ENCODE measurements at regions not wholly inside any gene's neighbourhood (a gene's known extent, or its start where the extent isn't known, plus 50 kb on each side); places are given as distances from the start of the nearest gene placed in this dataset.

DNA sequence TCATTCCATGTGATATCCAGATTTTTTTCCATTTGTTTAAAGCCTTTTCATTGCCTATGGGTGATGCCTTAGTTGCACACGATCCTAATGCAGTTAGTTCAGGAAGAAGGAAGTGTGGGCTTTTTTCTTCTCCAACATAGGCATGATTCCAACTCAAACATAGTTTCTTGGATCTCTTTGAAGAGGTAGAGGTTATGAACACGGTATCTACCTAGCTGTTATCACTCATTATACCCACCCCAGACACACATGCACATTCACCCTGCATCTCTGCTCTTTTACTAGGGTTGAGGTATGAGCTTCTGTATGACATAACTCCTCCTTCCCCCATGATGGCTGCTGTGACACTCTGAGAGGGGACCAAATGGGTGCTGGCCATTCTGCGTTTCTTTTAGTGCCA, 122.1 kb upstream of the ZNF648 start:
- Histone ChIP-seq H3K4me3 (no peak overlapping the region), H3K36me3 (ENCODE audit: low read depth) (no peaks in the 10 kb centered on the region), H3K4me1 (ENCODE audit: low read depth) (peaks cover 17% of the 10 kb centered on the region), H3K9me3 (no peaks in the 10 kb centered on the region)
- TF ChIP-seq CTCF (IDR thresholded peaks at IDR 0.05): no peak
- DNase-seq: peak in 1 of 3 donors; percentile 57
- peak; percentile 91 for ATAC-seq
- intact Hi-C loops (cut with DNase I, micrococcal nuclease): no loop called here

DNA sequence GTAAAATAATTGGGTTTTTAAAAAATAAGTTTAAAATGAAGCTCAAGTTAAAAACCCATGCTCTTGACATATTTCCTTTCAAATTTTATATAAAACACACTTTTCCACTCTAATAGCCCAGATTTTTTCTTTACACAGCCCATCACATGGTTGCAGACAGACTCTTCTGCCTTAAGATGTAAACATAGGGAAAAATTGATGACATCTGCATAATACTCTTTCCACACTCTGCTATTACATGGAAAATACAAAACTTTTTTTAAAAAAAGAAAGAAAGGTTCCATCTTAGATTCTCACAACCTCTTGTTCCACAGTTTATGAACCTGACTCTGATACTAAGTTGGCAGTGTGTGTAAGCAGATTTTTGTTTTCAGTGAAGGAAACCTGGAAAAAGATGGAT, 120.8 kb upstream of the ZNF648 start:
- no peak for TF ChIP-seq CTCF (IDR thresholded peaks at IDR 0.05)
- Histone ChIP-seq H3K9me3 (no peaks in the 10 kb centered on the region), H3K4me1 (ENCODE audit: low read depth) (peaks cover 17% of the 10 kb centered on the region), H3K36me3 (ENCODE audit: low read depth) (no peaks in the 10 kb centered on the region), H3K4me3 (no peak overlapping the region)
- intact Hi-C loops (cut with DNase I, micrococcal nuclease): no loop called here
- DNase-seq: no peak
- ATAC-seq: no peak

DNA sequence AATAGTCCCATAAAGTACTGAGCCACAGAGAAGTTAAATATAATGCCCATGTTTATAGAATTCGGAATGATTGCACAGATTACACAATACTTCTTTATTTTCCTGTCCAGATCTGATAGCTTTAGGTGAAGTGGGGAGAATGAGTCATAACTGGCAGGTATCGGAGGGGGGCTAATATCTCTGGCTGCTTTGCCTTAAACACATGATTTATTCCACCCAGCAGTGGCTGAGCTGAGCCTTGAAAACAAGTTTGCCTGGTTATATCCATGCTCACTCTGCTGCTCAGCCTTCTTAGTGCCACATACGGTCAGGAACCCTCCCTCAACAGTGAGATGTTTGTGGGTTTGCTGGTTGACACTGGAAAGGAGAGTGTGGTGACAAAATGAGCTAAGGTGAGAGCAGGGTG, 119.7 kb upstream of the ZNF648 start:
- TF ChIP-seq CTCF (IDR thresholded peaks at IDR 0.05): no peak
- peak in 1 of 3 donors; percentile 44 for DNase-seq

DNA sequence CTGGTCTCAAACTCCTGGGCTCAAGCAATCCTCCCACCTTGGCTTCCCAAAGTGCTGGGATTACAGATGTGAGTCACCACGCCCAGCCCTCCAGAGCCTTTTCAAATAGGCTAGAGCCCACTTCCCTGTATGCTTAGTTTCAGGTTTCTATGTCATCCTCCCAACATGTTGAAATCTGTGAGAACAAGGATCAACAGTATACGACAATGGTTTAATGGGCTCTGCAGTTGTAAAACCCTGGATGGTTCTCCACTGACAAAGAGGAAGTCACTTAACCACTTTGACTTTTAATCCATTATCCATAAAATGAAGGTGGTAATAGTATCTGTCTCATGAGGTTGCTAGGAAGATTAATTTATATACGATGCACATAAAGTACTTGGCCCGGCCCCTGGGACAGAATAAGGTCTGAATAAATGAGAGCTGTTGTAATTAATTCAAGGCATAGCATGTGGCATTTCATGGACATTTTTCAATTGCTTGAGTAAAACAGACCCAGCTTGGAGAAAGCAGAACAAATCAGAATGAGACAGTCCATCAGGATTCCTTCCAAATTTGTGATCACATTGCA, 113.9 kb upstream of the ZNF648 start:
- ATAC-seq (peak; percentile 95), DNase-seq (peak; percentile 65 to 72 (median 72))
- Histone ChIP-seq H3K36me3 (ENCODE audit: low read depth) (no peaks in the 10 kb centered on the region), H3K4me3 (no peak overlapping the region), H3K4me1 (ENCODE audit: low read depth) (peaks cover 6% of the 10 kb centered on the region), H3K9me3 (no peaks in the 10 kb centered on the region)
- intact Hi-C loops (cut with DNase I, micrococcal nuclease): no loop called here
- no peak for TF ChIP-seq CTCF (IDR thresholded peaks at IDR 0.05)

More for the DNA sequence above, 119.7 kb upstream of the ZNF648 start:
- intact Hi-C loops (cut with DNase I, micrococcal nuclease): no loop called here
- ATAC-seq: peak; percentile 74
- H3K9me3 ChIP-seq: no peaks in the 10 kb centered on the region
- H3K4me3 ChIP-seq: no peak overlapping the region
- peaks cover 17% of the 10 kb centered on the region for H3K4me1 ChIP-seq (ENCODE audit: low read depth)
- no peaks in the 10 kb centered on the region for H3K36me3 ChIP-seq (ENCODE audit: low read depth)

- Histone ChIP-seq H3K4me1 (ENCODE audit: low read depth) (peaks cover 4% of the 10 kb centered on the region), H3K9me3 (no peaks in the 10 kb centered on the region), H3K4me3 (no peak overlapping the region), H3K36me3 (ENCODE audit: low read depth) (no peaks in the 10 kb centered on the region)
- intact Hi-C loops (cut with DNase I, micrococcal nuclease): no loop called here
- DNase-seq (no peak), ATAC-seq (no peak)
- no peak for TF ChIP-seq CTCF (IDR thresholded peaks at IDR 0.05)
Observed at GRCh38 chr1:182174513-182174855, 113.0 kb upstream of the ZNF648 start.
